Stimulated activated CD8-positive, alpha-beta memory T cell treated with anti-CD3 and anti-CD28 coated beads, Interleukin-7, amount 100 ng/mL, for 1 hour (primary cell): ENCODE measurements at regions not wholly inside any gene's neighbourhood (a gene's known extent, or its start where the extent isn't known, plus 50 kb on each side); places are given as distances from the start of the nearest gene placed in this dataset.

ENCODE experiments used
- DNase-seq, 2 donors: peaks; one replicate each; pipeline ENCODE4 v3.0.0-alpha.2; 2020; ENCODE audit warnings: low read depth in 2 of 2

DNA sequence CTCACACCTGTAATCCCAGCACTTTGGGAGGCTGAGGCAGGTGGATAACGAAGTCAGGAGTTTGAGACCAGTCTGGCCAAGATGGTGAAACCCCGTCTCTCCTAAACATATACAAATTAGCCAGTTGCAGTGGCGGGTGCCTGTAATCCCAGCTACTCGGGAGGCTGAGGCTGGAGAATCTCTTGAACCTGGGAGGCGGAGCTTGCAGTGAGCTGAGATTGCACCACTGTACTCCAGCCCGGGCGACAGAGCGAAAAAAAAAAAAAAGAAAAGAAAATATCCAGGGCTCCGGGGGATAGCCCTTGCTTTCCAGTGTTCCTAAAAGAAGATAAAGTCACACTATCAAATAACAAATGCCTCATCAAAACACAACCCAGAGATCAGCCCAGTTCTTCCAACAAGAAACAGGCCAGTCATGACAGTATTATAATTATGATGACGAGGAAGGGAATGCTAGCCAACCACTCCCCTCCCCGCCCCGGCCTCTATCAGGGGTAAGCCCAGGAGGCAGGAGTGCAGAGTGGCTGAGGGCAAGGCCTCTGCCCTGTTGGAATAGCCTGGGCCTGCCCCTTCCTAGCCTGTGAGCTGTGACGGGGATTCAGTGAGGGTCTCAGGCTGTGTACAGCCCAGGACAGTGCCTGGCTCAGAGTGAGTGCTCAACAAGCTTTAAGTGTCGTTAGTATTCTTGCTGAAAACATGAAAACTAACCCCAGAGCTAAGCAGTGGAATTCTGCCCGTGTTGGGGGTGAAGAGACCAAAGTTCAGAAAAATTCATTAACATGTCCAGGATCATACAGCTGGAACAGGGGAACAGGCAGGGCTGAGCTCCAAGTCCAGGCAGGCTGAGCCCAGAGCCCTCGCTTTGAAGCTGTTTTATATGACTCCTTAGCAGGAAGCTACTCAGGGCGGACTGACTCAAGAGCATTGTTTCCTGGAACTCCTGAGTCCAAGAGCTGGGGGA is 54.3 kb downstream of the FAM241B start:
- no peak for DNase-seq

DNA sequence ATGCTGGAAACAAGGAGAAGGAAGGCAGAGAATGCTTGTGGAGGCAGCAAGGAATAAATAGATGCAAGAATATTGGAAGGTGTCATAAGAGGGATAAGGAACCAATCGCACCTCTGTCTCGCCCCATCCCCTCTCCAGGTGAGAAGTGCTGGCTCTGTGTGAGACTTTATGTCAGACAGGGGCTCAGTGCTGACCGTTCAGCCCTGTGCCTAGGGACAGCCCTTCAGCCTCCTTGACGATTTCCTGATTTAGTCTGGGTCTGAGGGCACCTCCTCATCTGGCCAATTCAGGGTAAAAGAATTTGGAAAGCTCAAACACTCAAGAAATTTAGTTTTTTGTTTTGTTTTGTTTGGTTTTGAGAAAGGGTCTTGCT is 54.9 kb downstream of the FAM241B start:
- DNase-seq: no peak

DNA sequence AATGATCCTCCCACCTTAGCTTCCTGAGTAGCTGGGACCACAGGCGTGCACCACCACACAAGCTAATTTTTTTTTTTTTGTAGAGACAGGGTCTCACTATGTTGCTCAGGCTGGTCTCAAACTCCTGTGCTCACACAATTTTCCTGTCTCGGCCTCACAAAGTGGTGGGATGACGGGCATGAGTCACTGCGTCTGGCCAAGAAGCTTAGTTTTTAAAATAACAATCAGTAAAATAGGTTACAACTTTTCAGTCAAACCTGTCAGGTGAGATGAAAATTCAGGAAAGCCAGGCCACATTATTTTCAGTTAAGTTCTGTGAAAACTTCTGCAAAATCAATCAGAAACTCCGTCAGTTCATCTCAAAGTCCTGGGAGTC is 55.4 kb downstream of the FAM241B start:
- no peak for DNase-seq

DNA sequence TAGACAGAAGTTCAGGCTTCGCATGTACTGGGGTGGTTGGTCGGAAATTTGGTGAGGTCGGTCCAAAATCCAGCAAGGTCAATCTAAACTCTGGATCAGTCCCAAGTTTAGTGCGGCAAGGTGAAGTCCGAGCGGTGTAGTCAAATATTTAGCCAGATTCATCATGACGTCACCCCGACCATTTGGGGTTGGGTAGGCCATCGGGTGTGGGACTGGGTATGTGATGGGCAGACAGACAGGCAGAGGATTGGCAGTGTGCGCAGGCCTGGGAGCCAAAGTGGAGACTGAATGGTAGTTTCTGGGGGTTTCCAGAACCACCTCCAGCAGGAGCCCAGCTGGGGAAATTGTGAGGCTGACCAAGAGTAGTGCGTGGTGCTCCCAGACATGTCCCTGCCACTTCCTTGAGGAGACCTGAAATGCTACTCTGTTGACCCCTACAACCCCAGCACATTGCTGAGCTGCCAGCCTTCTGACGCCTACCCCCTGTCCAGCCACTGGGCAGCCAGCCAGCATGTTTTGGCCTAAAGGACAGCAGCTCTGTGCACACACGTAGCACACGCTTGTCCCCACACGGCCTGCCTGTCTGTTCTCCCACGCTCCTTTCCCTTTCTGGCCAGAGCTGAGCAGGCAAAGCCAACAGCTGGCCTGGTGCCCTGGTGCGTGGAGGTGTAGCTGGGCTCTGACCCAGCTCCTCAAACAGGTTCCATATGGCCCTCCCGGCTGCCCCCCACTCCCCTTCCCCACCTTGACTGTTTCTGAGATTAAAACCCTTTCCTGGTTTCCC is 55.9 kb downstream of the FAM241B start:
- DNase-seq: no peak

DNA sequence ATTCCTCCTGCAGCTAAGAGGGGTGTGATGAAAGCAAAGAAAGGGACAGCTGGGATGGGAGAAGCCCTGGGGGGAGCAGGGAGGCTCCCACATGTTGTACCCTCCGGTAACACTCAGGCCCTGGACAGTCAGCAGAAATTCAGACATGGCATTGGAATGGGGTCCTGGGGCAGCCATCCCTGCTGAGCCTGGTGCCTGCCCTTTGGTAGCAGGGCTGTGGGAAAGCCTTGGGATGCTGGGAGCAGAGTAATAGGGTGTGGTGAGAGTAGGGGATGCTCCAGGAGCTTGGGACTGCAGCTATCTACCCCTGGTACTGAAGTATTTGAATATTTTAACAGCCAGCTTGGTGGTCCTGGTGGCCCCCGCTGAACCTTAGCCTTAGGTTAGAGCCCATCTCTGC is 56.8 kb downstream of the FAM241B start:
- DNase-seq: no peak

DNA sequence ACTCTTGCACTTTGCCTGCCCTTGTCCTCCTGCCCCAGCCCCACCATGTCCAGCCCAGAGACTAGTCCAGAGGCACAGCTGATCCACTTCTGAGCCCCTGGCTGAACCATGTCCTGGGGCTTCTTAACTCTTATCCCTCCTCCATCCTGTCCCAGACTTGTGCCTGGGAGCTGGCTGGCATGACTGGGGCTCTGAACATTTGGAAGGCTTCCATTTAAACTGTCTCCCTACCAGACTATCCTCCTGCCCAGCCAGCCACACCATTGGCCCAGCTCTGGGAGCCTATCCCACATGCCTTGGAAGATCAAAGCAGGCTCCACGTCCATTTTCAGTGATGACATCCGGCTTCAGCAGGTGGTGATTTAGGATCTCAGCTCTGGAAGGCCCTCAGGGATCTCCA is 57.4 kb downstream of the FAM241B start:
- DNase-seq: no peak

DNA sequence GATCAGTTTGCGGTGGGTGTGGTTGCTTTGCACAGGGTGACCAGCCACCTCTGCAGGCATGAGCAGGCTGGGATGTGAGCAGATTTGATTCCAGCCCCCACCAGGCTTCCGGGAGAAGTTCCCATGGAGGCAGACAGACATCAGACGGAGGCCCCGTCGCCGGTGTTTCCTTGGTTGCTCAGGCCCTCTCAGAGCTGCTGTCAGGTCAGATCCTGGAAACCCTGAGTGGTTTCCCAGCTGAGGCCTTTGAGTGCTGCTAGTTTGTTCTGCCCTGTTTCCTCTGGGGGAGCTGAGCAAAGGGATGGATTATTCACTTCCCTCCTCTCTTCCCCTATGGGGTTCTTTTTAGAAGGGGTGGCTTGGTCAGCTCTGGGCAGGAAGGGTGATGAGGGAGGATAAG is 62.2 kb downstream of the FAM241B start:
- no peak for DNase-seq

DNA sequence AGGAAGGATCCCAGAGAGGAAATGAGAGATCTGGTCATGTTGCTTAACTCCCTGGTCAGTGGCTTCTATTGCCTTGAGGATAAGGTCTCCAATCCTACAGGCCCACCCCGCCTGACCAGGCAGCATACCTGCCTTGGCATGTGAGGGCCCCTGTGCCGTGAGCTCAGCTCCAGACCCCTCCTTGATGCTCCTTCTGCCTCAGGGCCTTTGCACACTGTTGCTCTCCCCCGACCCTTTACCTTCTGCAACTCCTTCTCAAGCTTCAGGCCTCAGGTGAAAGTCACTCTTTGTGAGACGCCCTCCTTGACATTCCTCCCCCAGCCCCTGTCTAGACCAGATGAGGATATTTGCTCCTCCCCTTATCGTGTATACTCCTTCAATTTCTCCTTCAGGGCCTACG is 62.8 kb downstream of the FAM241B start:
- DNase-seq: no peak

DNA sequence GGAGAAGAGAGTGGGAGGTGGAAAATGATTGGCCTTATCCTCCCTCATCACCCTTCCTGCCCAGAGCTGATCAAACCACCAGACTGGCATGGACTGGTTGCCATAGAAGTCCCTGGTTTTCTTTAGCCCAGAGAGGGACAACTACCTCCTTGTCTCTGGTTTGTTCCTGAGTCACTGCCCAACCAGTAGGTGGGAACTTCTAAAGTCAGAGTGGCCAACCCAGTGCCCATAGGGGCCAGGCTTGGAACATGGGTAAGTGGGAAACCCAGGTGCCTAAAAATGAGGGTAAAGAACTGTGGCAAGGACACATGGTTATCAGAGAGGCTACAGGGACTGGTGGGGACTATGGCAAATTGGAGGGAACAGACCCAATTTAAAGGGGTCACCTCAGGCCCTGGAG is 63.8 kb downstream of the FAM241B start:
- no peak for DNase-seq

DNA sequence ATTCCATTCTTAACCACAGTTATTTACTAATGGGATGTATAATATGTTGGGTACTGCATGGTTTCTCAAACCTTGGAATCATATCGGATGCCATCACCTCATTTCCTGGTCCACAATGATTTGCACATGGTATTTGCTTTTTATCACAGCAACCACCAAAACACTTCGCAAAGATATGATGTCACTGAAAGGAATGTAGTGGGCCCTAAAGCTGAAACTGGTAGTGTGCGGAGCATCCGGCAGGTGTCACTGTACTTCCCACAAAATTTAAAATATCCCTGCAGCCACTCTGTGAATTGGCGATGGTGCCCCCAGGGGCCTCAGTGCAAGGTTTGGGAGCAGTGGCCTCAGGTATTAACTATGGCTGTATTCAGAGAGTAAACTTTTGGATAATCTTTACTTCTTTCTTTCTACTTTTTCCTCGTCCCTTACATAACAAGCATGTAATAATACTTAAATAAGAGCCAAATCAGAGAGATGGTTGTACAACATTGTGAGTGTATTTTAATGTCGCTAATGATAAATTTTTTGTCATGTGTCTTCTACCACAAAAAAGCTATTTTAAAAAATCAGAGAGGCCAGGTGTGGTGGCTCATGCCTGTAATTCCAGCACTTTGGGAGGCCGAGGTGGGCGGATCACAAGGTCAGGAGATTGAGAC is 66.2 kb downstream of the FAM241B start:
- no peak for DNase-seq

DNA sequence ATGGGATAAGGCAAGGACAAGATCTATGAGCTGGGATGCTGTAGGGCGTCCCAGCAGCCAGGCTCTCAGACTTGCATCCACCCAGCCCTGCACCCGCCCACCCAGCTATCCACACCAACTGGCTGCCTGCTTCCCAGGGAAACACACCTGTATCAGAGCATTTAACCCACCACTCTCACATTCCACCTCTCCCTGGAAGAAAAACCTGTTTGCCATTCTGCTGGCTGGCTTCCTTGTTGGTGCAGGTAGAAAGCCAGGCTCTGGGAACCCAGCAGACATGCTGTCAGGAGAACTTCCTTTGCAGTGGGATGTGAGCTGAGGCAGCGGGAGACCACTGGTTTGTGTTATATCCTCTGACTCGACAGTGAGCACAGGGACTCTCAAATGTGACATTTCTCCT is 67.0 kb downstream of the FAM241B start:
- no peak for DNase-seq

DNA sequence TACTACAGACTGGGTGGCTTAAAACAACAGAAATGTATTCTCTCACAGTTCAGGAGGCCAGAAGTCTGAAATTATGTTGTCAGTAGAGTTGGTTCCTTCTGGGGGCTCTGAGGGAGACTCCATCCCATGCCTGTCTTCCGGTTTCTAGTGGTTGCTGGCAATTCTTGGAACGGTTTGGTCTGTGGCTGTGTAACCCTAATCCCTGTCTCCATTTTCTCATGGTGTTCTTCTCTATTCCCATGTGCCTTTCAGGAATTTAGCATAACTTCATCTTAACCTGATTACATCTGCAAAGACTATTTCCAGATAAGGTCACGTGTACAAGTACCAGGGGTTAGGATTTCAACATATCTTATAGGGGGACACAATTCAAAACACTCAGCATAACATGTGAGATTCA is 73.2 kb downstream of the FAM241B start:
- DNase-seq: no peak

DNA sequence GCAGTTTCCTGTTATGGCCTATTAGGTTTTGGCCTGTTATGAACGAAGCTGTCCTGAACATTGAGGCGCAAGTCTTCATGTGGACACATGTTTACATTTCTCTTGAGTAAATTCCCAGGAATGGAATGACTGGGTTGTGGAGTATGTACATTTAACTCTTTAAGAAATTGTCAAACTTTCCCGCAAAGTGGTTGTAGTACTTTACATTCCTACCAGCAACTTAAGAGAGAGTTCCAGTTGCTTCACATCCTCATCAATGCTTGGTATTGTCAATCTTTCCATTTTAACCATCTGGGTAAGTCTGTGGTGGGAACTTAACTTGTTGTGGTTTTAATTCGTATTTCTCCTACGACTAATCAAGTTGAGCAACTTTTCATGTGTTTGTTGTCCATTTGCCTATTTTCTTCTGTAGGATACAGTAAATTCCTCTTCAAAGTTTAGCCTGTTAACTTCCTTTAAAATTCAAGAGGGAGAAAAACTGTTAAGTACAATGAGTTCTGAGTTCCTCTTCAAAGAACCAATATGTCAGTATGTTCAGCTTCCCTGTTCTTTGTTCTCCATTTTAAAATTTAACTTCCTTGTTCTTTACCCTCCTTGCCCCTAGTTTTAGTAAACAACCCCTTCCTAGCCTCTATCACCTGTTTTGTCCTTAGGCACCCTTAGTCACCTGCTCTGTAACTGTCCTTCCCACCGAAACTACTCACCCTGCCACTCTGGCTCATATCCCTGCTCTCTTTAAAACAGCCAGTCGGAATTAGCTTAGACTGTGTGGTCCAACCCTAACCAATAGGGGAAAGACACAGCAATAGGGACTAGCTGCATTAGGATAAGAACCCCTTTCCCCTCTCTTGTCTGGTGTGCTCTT is 74.0 kb downstream of the FAM241B start:
- no peak for DNase-seq

DNA sequence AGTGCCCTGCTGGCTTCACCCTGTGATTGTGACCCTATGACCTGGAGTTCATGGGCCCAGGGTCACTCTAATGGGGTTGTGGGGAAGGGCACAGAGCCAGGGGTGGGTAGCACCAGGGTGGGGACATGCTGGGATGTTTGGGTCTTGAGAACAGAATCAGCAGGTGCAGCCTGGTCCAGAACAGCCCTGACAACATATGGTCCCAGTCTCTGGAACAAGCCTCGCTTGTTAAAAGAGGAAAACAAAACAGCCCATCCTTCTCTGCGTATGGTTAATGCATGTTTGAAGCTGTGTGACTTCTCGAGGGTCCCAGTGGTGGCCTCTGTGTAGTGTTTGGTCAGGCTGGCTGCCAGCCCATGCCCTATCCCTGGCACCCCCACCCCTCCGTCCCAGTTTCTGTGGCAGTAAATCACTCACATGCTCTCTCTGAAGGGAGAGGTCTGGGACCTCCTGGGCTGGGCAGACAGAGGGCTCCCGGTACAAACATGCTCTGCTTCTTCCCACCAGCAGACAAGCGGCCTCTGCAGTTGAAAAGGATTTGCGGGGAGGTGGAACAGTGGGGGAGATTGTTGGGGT is 79.4 kb downstream of the FAM241B start:
- DNase-seq: no peak

DNA sequence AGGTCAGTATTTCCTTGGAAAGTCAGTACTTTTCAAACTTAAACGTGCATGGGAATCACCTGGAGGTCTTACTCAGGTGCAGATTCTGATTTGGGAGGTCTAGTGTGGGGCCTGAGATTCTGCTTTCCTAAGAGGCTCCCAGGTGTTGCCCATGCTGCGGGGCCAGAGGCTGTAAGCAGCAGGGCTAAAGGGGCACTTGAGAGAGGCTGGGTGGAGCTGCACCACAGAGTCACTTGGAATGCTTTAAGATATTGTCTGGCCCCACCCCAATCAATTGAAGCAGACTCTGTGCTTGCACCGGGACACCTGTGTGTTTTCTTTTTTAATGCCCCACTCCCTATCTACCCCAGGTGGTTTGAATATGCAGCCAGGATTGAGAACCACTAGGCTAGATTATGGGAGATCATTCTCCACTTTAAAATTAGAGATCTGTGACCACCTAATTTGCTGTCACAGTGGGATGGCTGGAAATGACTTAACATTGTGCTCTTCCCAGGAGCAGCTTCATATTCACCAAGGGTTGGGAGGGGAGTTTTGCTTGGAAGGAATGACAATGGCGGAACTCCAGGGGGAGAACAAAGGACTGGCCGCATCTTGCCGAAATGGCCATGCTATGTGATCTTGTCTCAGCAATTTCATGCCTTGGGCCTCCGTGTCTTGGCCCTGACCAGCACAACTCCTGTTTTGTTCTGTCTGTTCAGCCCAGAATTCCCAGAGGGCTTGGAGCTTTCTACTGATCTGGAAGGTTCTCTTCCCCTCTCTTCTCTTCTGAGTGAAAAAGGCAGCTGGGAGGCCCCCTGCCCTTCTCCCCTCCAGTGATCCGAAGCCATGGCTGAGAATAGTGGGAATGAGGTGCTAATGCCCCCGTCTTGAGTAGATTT is 80.2 kb downstream of the FAM241B start:
- no peak for DNase-seq

DNA sequence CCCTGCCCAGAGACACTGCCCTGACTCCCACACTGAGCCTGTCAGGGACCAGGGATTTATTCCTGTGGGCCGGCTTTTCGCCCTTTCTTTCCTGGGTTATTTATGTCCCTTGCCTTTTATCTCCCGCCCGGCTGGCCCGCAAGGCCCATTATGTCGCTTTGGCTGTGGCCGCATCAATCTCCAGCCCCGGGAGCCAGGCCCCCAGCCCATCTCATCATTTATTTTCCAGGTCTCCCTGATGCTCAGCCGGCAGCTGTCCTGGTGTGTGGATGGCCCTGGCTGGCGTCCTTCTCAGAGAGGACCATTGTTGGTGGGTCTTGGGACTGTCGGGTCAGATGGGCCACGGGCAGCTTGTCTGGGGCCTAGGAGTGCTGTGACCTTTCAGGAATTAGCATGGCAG is 82.3 kb downstream of the FAM241B start:
- no peak for DNase-seq

DNA sequence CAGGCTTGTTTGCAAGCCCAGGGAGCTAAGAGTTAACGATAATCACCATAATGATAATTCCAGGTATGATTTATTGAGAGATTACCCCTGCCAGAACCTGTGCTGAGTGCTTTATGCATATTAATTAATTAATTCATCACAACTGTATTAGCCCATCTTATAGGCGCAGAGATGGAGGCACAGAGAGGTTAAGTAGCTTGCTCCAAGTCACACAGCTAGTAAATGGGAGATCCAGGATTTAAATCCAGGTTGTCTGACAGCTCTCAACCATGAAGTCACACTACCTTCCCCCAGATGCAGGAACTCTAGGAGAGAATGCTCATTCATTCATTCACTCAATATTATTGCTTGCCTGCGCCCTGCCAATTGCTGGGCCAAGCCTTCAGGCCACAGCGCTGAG is 84.5 kb downstream of the FAM241B start:
- DNase-seq: no peak

DNA sequence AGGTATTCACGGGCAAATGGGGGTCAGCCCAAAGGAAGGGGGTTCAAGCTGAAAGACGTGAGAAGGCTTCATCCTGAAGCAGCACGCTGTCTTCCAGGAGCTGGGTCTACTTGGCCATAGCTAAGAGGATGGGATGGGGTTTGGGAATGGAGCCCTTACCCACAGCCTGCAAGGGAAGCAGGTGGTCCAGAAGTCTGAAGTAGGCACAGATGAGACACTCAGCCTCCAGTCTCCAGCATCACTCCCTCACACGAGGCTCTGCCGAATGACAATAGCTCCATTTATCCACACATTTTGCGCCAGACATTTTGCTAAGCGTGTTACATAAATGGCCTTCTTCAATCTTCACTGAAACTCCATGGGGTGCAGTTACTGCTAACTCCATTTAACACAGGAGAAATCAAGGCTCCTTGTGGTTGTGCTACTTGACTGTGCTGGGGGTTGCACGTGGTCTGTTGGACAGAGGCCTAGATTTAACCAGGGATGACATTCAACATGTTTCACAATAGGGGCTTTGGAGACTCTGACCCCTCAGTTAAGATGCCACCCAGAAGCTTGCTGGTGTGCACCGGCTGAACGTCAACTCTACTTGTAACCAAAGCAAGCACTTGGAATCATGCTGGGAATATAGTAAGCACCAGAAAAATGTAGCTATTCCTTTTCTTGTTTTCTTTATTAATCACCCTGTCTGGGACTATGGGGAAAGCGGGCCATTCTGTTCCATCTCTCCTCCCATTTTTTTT is 85.3 kb downstream of the FAM241B start:
- no peak for DNase-seq

DNA sequence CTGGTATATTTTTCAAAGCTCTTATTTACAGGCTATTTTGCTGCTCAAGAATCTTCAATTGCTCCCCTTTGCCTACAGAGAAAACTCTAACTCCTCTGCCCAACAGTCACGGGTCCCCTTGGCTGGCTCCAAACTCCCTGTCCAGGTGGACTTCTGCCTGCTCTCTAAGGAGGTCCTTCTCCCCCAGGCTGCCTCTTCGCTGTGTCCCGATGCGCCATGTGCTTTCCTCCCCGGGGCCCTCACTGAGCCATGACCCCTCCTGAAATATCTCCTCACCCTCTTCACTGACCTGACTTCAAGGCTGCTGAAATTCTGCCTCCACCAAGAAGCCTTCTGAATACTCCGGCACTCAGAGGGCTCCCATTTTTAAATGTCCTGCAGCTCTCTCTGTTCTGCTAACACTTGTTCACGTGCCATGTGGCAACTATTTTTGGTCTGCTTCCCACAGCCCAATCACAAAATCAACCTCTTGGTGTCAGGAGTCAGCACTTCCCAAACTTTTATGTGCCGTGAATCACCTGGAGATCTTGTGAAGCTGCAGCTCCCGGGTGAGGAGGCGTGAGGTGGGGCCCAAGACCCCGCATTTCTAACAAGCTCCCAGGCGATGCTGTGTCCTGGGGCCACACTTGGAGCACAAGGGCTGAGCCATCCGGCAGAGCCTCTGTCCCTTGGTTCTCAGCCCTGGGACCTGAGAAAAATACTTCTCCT is 85.7 kb upstream of the COL13A1 start:
- DNase-seq: no peak
